Mammary epithelial cell (primary cell): ENCODE measurements at regions not wholly inside any gene's neighbourhood (a gene's known extent, or its start where the extent isn't known, plus 50 kb on each side); places are given as distances from the start of the nearest gene placed in this dataset.

ENCODE experiments used
- EZH2 ChIP-seq: IDR thresholded peaks from 2 replicates; pipeline ENCODE4 v1.6.1; 2012; ENCODE audit warnings: low read length, inconsistent platforms, borderline replicate concordance
- TF ChIP-seq, protein P1 (sequence below), 2 donors: IDR thresholded peaks in 1 of 2; conservative IDR thresholded peaks in 1 of 2; 2 replicates each; pipeline ENCODE4 v1.5.1; 2011 to 2012; ENCODE audit warnings: inconsistent platforms in 2 of 2, low read length in 2 of 2, mild to moderate bottlenecking in 2 of 2, control low read depth in 1 of 2, low read depth in 1 of 2; ENCODE audit not compliant: insufficient read depth in 1 of 2; ENCODE audit errors: extremely low read depth in 1 of 2

DNA sequence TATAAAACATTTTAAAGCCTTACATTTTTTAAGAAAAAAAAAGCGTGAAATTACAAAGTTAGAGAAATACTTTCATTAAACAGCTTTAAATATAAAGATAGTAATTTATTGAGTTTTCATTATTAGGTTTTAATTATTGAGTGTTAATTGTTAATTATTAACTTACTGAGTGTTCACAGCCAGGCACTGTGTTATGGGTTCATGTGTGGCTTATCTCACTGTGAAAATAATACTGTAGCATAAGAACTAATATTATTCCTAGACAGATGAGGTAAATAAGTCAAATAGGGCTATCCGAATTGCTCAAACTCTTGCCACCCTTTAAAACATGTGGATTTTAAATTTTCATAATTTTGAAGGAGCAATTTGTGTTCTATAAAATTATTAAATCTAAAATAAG is 956.1 kb upstream of the PCDH20 start:
- TF ChIP-seq, protein P1, sequence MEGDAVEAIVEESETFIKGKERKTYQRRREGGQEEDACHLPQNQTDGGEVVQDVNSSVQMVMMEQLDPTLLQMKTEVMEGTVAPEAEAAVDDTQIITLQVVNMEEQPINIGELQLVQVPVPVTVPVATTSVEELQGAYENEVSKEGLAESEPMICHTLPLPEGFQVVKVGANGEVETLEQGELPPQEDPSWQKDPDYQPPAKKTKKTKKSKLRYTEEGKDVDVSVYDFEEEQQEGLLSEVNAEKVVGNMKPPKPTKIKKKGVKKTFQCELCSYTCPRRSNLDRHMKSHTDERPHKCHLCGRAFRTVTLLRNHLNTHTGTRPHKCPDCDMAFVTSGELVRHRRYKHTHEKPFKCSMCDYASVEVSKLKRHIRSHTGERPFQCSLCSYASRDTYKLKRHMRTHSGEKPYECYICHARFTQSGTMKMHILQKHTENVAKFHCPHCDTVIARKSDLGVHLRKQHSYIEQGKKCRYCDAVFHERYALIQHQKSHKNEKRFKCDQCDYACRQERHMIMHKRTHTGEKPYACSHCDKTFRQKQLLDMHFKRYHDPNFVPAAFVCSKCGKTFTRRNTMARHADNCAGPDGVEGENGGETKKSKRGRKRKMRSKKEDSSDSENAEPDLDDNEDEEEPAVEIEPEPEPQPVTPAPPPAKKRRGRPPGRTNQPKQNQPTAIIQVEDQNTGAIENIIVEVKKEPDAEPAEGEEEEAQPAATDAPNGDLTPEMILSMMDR (conservative IDR thresholded peaks at IDR 0.05 in 1 of 2, IDR thresholded peaks at IDR 0.05 in 1 of 2; ENCODE audit: extremely low read depth in 1 of 2, insufficient read depth in 1 of 2, low read depth in 1 of 2, low read length in 2 of 2), result no peak
- TF ChIP-seq EZH2, result no peak
